ACC112 (cell line): ENCODE measurements at regions not wholly inside any gene's neighbourhood (a gene's known extent, or its start where the extent isn't known, plus 50 kb on each side); places are given as distances from the start of the nearest gene placed in this dataset.

Experiments
- H2AFZ ChIP-seq: fragments of 200-600 bp; sonication (generic); one replicate; pipeline ENCODE4 v1.6.0; 2017; ENCODE audit warnings: antibody characterized with exemption, low read length; ENCODE audit not compliant: unreplicated experiment
- H3K27ac ChIP-seq: fragments of 200-600 bp; sonication (generic); 2 replicates; pipeline ENCODE4 v1.5.1; 2014; ENCODE audit warnings: low read depth, mild to moderate bottlenecking, antibody characterized with exemption, low read length, moderate library complexity
- H3K27me3 ChIP-seq: fragments of 200-600 bp; sonication (generic); 2 replicates; pipeline ENCODE4 v1.6.1; 2014; ENCODE audit warnings: mild to moderate bottlenecking, antibody characterized with exemption, low read length, moderate library complexity, mixed read lengths; ENCODE audit not compliant: insufficient read depth
- H3K36me3 ChIP-seq: fragments of 200-600 bp; sonication (generic); 2 replicates; pipeline ENCODE4 v1.6.1; 2016; ENCODE audit warnings: mild to moderate bottlenecking, antibody characterized with exemption, low read length, moderate library complexity, mixed read lengths; ENCODE audit not compliant: insufficient read depth
- H3K4me1 ChIP-seq: fragments of 200-600 bp; sonication (generic); one replicate; pipeline ENCODE4 v1.6.1; 2016; ENCODE audit warnings: low read length, mixed read lengths; ENCODE audit not compliant: insufficient read depth, unreplicated experiment, control insufficient read depth
- H3K4me3 ChIP-seq: fragments of 200-600 bp; sonication (generic); 2 replicates; pipeline ENCODE4 v1.5.1; 2014; ENCODE audit warnings: mild to moderate bottlenecking, low read depth, low read length
- H3K79me2 ChIP-seq: fragments of 200-600 bp; sonication (generic); one replicate; pipeline ENCODE4 v1.6.0; 2016; ENCODE audit warnings: low read length; ENCODE audit not compliant: control insufficient read depth, unreplicated experiment, insufficient read depth

DNA sequence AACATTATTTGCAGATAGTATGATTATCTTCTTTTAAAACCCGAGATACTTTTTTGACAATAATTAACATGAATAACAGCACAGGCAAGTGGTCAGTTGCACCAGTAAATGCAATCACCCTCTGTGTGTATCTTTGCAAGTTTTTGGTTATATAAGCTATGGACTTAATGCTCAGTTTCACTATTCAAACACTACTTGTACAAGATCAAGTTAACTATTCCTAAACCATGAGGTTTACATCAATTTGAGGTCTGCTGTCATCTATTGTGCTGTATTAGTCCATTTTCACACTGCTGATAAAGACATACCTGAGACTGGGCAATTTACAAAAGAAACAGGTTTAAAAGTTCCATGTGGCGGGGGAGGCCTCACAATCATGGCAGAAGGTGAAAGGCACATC is 323.2 kb downstream of the NR4A2 start:
- Histone ChIP-seq H3K36me3 (no peaks in the 10 kb centered on the region), H2AFZ (no peak overlapping the region), H3K27ac (no peak overlapping the region), H3K4me1 (no peaks in the 10 kb centered on the region), H3K79me2 (no peaks in the 10 kb centered on the region), H3K27me3 (no peaks in the 10 kb centered on the region), H3K4me3 (no peak overlapping the region)

DNA sequence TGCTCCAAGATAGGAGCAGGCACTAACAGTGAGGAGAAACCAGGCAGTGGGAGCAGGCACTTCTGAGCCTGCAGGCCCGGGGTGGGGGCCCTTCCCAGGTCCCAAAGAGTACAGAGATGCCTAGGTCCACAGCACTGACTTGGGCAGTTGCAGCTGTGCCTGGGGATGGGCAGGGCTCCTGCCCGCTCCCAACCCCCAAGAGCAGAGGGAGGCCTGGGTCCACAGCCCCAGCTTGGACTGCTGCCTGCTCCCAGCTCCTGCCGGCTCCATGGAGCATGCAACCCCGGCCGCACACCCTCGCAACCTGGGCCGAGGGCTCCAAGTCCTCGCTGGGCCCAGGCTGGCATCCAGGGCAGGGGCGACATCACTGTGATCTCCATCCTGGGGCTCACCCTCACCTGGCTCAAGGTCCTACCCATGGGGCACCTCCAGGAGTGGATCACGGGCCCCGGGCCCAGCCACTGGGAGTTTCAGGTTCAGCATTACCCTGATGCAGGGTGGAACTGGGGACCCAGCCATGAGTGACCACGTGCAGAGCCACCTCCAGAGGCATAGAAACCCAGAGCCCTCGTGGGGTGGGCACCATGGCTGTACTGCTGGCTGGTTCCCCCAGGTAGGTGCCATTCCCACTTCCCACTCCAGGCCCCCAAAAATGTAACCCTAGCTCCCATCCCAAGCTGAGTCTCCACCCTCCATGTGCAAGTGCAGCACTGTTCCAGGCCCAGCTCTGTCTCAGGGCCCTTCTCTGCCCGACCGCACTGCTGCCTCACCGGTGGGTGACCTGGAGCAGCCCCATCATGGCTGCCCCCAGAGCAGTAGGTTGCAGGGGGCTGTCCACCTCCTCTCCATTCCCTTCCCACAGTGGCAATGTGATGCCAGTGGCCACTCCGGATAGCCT is 325.6 kb downstream of the NR4A2 start:
- no peak overlapping the region for H3K4me3 ChIP-seq
- no peaks in the 10 kb centered on the region for H3K36me3 ChIP-seq
- H3K27ac ChIP-seq: no peak overlapping the region
- H3K4me1 ChIP-seq: no peaks in the 10 kb centered on the region
- no peaks in the 10 kb centered on the region for H3K27me3 ChIP-seq
- no peaks in the 10 kb centered on the region for H3K79me2 ChIP-seq
- H2AFZ ChIP-seq: no peak overlapping the region

DNA sequence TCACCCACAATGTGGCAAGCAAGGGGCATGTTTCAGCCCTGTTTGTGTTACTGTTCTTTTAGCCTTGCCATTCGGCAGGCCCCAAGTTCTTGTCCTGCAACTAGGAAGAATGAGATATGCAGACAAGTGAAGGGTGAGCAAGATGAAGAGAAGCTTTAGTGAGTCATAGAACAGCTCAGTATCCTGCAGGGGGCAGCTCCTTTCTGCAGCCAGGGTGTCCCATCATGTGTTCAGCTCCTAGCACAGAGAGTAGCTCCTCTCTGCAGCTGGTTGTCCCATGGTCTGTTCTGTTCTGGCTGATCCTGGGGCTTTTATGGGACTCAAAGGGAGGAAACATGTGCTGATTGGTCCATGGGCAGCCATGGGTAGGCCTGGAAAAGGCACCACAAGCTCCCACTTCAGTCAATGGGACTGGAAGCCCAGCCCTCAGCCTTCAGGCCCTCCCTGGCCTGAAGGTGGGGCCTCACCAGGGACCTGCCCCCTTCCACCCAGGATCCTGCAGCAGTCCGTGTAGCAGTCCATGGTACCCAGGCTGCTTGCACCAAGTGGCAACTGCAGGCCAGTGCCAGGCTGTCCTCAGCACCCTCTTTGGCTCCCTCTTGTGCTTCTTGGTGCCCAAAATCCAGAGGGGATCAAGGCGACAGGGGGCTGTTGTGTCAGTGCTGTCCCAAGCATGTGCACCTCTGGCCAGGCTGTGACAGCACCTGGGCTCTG is 326.4 kb downstream of the NR4A2 start:
- Histone ChIP-seq H3K36me3 (no peaks in the 10 kb centered on the region), H3K27ac (no peak overlapping the region), H3K79me2 (no peaks in the 10 kb centered on the region), H3K27me3 (no peaks in the 10 kb centered on the region), H2AFZ (no peak overlapping the region), H3K4me3 (no peak overlapping the region), H3K4me1 (no peaks in the 10 kb centered on the region)

DNA sequence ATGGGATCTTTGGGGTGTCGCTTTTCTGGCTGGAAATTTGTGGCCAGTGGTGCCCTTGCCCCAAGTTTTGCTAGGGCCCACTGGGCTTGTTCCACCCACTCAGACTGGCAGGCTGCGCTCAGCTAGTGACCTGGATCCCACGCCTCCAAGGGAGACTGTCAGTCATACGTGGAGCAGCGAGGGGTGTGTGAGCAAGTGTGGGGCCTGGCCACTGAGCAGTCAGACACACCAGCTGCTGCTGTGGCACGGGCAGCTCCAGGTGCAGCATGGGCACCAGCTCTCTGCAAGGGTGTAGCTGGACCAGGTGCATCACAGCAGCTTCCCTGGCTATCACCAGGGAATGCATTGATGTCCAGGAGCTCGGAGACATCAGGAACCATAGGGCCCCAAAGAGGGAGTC is 327.0 kb downstream of the NR4A2 start:
- Histone ChIP-seq H3K36me3 (no peaks in the 10 kb centered on the region), H3K79me2 (no peaks in the 10 kb centered on the region), H2AFZ (no peak overlapping the region), H3K4me3 (no peak overlapping the region), H3K27ac (no peak overlapping the region), H3K27me3 (no peaks in the 10 kb centered on the region), H3K4me1 (no peaks in the 10 kb centered on the region)

DNA sequence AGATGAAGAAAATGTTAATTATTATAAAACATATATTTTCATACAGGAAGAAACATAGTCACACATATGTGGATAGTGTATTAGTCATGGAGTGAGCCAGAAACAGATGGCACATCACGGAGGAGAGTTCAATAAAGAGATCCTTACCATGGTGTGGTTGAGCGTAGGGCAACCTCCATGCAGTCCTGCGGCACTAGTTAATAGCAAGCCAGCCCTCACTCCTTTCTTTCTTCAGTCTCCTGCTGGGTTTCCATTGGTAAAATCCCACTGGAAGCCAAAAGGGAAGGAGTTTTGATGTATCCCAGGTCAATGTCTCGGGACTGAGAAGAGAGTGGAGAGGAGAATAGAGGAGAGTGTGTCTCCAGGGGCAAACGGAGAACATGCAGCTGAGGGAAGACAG is 328.1 kb downstream of the NR4A2 start:
- Histone ChIP-seq H2AFZ (no peak overlapping the region), H3K27ac (no peak overlapping the region), H3K4me3 (no peak overlapping the region), H3K4me1 (no peaks in the 10 kb centered on the region), H3K79me2 (no peaks in the 10 kb centered on the region), H3K27me3 (no peaks in the 10 kb centered on the region), H3K36me3 (no peaks in the 10 kb centered on the region)

DNA sequence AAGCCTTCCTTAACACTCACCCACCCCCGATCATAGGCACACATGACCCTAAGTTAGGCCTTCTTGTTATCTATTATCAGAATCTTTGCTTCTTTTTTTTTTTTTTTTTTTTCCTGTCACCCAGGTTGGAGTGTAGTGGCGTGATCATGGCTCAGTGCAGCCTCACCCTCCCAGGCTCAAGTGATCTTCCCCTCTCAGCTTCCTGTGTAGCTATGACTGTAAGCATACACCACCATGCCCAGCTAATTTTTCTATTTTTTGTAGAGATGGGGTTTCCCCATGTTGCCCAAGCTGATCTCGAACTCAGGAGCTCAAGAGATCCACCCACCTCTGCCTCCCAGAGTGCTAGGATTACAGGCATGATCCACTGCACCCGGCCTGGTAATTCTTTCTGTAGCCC is 328.7 kb downstream of the NR4A2 start:
- Histone ChIP-seq H3K36me3 (no peaks in the 10 kb centered on the region), H3K4me3 (no peak overlapping the region), H3K27me3 (no peaks in the 10 kb centered on the region), H3K4me1 (no peaks in the 10 kb centered on the region), H2AFZ (no peak overlapping the region), H3K27ac (no peak overlapping the region), H3K79me2 (no peaks in the 10 kb centered on the region)

DNA sequence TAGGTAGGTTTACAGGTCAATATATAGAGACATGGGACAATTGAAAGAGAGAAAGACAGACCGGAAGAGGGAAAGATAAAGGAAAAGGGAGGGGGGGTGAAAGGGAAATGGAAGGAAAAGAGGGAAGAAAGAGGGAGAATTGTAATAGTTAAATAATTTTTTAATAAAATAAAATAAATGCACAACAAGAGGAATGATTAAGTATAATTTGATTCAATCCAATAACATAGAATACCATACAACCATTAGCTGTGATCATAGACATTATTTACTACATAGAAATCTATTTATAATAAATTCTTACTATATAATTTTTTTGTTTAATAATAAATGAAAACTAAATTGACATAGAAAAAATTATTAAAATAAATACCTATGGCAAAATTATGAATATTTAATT is 330.7 kb downstream of the NR4A2 start:
- no peaks in the 10 kb centered on the region for H3K4me1 ChIP-seq
- no peak overlapping the region for H3K27ac ChIP-seq
- no peaks in the 10 kb centered on the region for H3K27me3 ChIP-seq
- H3K36me3 ChIP-seq: no peaks in the 10 kb centered on the region
- no peak overlapping the region for H2AFZ ChIP-seq
- no peaks in the 10 kb centered on the region for H3K79me2 ChIP-seq
- no peak overlapping the region for H3K4me3 ChIP-seq

DNA sequence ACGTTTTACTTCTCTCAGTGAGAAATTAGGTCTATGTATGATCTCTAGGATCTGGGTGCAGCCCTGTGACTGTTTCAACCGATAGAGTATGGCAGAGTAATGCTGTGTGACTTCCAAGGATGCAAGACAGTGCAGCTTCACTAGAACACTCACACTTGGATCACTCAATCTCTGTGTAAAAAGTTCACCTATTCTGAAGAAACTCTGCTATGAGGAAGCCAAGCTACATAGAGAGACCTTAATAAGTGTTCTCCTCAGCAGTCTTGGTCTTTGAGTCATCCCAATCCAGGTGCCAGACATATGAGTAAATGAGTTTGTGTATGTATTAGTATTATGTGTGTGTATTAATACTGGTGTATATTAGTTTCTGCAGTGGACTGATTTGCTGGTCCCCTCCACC is 335.0 kb downstream of the NR4A2 start:
- H3K27me3 ChIP-seq: no peaks in the 10 kb centered on the region
- no peak overlapping the region for H3K4me3 ChIP-seq
- H3K79me2 ChIP-seq: no peaks in the 10 kb centered on the region
- no peaks in the 10 kb centered on the region for H3K4me1 ChIP-seq
- no peak overlapping the region for H3K27ac ChIP-seq
- no peaks in the 10 kb centered on the region for H3K36me3 ChIP-seq
- no peak overlapping the region for H2AFZ ChIP-seq

DNA sequence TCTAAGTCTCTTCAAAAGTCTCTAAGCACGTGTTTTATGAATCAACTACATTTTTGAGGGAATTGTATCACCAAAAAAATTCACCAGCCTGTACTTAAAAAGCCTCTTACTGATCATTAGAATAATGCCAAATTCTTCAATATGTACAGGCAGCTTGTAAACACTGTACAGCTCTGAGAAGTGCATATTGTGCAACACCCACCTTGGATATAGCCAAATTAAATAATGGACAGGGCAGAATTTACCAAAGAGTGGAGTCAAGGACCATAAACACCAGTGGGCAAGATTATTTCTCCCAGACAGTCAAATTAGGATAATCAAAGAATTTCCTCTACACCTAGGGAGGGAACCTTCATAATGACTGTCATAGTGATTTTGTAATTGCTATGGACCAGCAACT is 338.2 kb downstream of the NR4A2 start:
- H3K4me1 ChIP-seq: no peaks in the 10 kb centered on the region
- H3K27ac ChIP-seq: no peak overlapping the region
- no peaks in the 10 kb centered on the region for H3K27me3 ChIP-seq
- H3K79me2 ChIP-seq: no peaks in the 10 kb centered on the region
- H3K4me3 ChIP-seq: no peak overlapping the region
- no peak overlapping the region for H2AFZ ChIP-seq
- no peaks in the 10 kb centered on the region for H3K36me3 ChIP-seq

DNA sequence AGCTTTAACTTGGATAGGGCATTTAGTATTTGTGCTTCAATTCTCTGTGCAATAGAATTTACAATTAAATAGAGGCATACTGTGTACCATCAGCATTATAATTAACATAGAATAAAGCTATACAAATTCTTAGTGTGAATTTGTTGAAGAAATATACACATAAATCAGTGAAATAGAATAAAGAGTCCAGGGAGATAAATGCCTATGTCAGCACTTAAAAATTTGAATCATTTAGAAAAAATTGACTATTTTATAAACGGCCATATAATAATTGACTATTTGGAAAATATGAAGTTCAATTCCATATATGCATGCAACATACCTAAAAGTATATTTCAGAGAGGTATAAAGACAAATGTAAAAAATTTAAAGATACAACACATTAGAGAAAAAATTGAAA is 348.7 kb downstream of the NR4A2 start:
- no peak overlapping the region for H3K4me3 ChIP-seq
- H3K36me3 ChIP-seq: no peaks in the 10 kb centered on the region
- H3K27ac ChIP-seq: no peak overlapping the region

DNA sequence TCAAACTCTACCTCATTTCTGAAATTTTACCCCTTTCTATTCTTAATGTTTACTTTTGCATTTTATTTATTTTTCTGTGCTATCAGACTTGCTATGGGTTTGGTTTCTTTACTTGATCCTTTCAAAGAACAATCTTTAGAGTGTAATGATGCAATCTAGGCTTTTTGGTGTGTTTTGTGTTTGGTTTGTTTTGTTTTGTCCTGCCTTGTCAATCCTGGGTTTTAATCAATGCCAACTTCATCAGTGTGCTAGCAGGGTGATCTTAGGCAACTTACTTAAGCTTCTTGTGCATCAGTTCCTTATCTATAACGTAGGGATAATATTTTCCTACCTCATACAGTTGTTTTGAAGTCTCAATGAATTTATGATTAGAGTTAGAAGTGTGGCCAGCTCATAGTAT is 350.4 kb downstream of the NR4A2 start:
- no peaks in the 10 kb centered on the region for H3K27me3 ChIP-seq
- no peaks in the 10 kb centered on the region for H3K4me1 ChIP-seq
- no peaks in the 10 kb centered on the region for H3K79me2 ChIP-seq
- H3K4me3 ChIP-seq: no peak overlapping the region
- H3K27ac ChIP-seq: no peak overlapping the region
- H2AFZ ChIP-seq: no peak overlapping the region
- no peaks in the 10 kb centered on the region for H3K36me3 ChIP-seq

More for the DNA sequence above, 348.7 kb downstream of the NR4A2 start:
- no peaks in the 10 kb centered on the region for H3K27me3 ChIP-seq
- H3K79me2 ChIP-seq: no peaks in the 10 kb centered on the region
- no peak overlapping the region for H2AFZ ChIP-seq
- no peaks in the 10 kb centered on the region for H3K4me1 ChIP-seq
